Mesenchymal stem cell (in vitro differentiated cells and primary cell): ENCODE measurements at regions not wholly inside any gene's neighbourhood (a gene's known extent, or its start where the extent isn't known, plus 50 kb on each side); places are given as distances from the start of the nearest gene placed in this dataset.

Experiments used
- DNase-seq: peaks from one replicate; pipeline ENCODE4 v3.0.0-alpha.2; 2013
- H2AFZ ChIP-seq: one replicate; pipeline ENCODE4 v1.6.1; 2013; ENCODE audit warnings: low read depth, mild to moderate bottlenecking, control low read depth, inconsistent platforms, low read length, moderate library complexity
- H2AK5ac ChIP-seq: 2 replicates; pipeline ENCODE4 v1.6.1; 2013; ENCODE audit warnings: low read length, moderate library complexity, mild to moderate bottlenecking, inconsistent platforms; ENCODE audit not compliant: severe bottlenecking
- H2BK120ac ChIP-seq: one replicate; pipeline ENCODE4 v1.6.1; 2013; ENCODE audit warnings: low read depth, mild to moderate bottlenecking, inconsistent platforms, low read length, moderate library complexity
- H2BK12ac ChIP-seq, 2 experiments: one replicate each; pipeline ENCODE4 v1.6.1; 2013; ENCODE audit warnings: inconsistent platforms in 2 of 2, low read length in 2 of 2, mild to moderate bottlenecking in 2 of 2, moderate library complexity in 2 of 2, control low read depth in 1 of 2
- H2BK15ac ChIP-seq: one replicate; pipeline ENCODE4 v1.6.1; 2013; ENCODE audit warnings: mild to moderate bottlenecking, low read depth, inconsistent platforms; ENCODE audit not compliant: poor library complexity, severe bottlenecking
- H2BK5ac ChIP-seq: 2 replicates; pipeline ENCODE4 v1.6.1; 2013; ENCODE audit warnings: low read depth, mild to moderate bottlenecking, low read length, control low read depth, inconsistent platforms; ENCODE audit not compliant: poor library complexity, severe bottlenecking
- H3K14ac ChIP-seq, 2 experiments: one replicate each; pipeline ENCODE4 v1.6.1; 2013; ENCODE audit warnings: inconsistent platforms in 2 of 2, low read length in 2 of 2, control low read depth in 1 of 2, mild to moderate bottlenecking in 1 of 2, moderate library complexity in 1 of 2
- H3K18ac ChIP-seq, 2 experiments: one replicate each; pipeline ENCODE4 v1.6.1; 2013; ENCODE audit warnings: inconsistent platforms in 2 of 2, low read length in 2 of 2, control low read depth in 1 of 2, low read depth in 1 of 2, mild to moderate bottlenecking in 1 of 2
- H3K23ac ChIP-seq, 2 experiments: one replicate each; pipeline ENCODE4 v1.6.1; 2013; ENCODE audit warnings: inconsistent platforms in 2 of 2, low read length in 2 of 2, mild to moderate bottlenecking in 2 of 2, moderate library complexity in 2 of 2, control low read depth in 1 of 2
- H3K27ac ChIP-seq: 2 replicates; pipeline ENCODE4 v1.5.1; 2013; ENCODE audit warnings: mild to moderate bottlenecking, moderate library complexity, low read length, control low read depth, inconsistent platforms; ENCODE audit not compliant: poor library complexity, severe bottlenecking
- H3K27me3 ChIP-seq, 2 experiments: 2 replicates each; pipeline versions ENCODE4 v1.6.1 to v1.7.0; 2013; ENCODE audit warnings: low read length in 2 of 2, mild to moderate bottlenecking in 2 of 2, moderate library complexity in 2 of 2, control low read depth in 1 of 2, inconsistent platforms in 1 of 2; ENCODE audit not compliant: control insufficient read depth in 1 of 2, insufficient read depth in 1 of 2
- H3K36me3 ChIP-seq, 2 experiments: 2 replicates each; pipeline versions ENCODE4 v1.6.1 to v1.7.0; 2013; ENCODE audit warnings: low read length in 2 of 2, control low read depth in 1 of 2, inconsistent platforms in 1 of 2, low read depth in 1 of 2, mild to moderate bottlenecking in 1 of 2; ENCODE audit not compliant: insufficient read depth in 2 of 2, control insufficient read depth in 1 of 2
- H3K4ac ChIP-seq, 2 experiments: one replicate each; pipeline ENCODE4 v1.6.1; 2013; ENCODE audit warnings: inconsistent platforms in 2 of 2, low read length in 2 of 2, mild to moderate bottlenecking in 2 of 2, moderate library complexity in 2 of 2, control low read depth in 1 of 2, low read depth in 1 of 2
- H3K4me1 ChIP-seq: 2 replicates; pipeline ENCODE4 v1.6.1; 2013; ENCODE audit warnings: low read depth, low read length, control low read depth; ENCODE audit not compliant: control insufficient read depth, insufficient read depth
- H3K4me2 ChIP-seq: 2 replicates; pipeline ENCODE4 v1.6.1; 2013; ENCODE audit warnings: low read length, mild to moderate bottlenecking, inconsistent platforms; ENCODE audit not compliant: poor library complexity, severe bottlenecking
- H3K4me3 ChIP-seq, 2 experiments: 2 replicates each; pipeline versions ENCODE4 v1.5.1 to v1.7.0; 2013; ENCODE audit warnings: low read length in 2 of 2, mild to moderate bottlenecking in 2 of 2, control low read depth in 1 of 2, low read depth in 1 of 2; ENCODE audit not compliant: insufficient read depth in 1 of 2
- H3K79me1 ChIP-seq: replicated peaks from 2 replicates; pipeline ENCODE4 v1.6.1; 2013; ENCODE audit warnings: mild to moderate bottlenecking, control low read depth, low read length, inconsistent platforms; ENCODE audit not compliant: poor library complexity, severe bottlenecking
- H3K9ac ChIP-seq: 2 replicates; pipeline ENCODE4 v1.7.0; 2013; ENCODE audit warnings: mild to moderate bottlenecking, low read length, moderate library complexity
- H3K9me3 ChIP-seq: 2 replicates; pipeline ENCODE4 v1.7.0; 2013; ENCODE audit warnings: mild to moderate bottlenecking, low read length; ENCODE audit not compliant: control insufficient read depth
- H4K8ac ChIP-seq: one replicate; pipeline ENCODE4 v1.6.1; 2013; ENCODE audit warnings: inconsistent platforms, mild to moderate bottlenecking, low read length, moderate library complexity
- H4K91ac ChIP-seq: one replicate; pipeline ENCODE4 v1.6.1; 2013; ENCODE audit warnings: mild to moderate bottlenecking, low read length, inconsistent platforms
- WGBS: methylation state at CpG from one replicate; pipeline ENCODE4 v1.1.7; 2013; ENCODE audit warnings: mixed read lengths; 5-methylcytosine and 5-hydroxymethylcytosine counted together

DNA sequence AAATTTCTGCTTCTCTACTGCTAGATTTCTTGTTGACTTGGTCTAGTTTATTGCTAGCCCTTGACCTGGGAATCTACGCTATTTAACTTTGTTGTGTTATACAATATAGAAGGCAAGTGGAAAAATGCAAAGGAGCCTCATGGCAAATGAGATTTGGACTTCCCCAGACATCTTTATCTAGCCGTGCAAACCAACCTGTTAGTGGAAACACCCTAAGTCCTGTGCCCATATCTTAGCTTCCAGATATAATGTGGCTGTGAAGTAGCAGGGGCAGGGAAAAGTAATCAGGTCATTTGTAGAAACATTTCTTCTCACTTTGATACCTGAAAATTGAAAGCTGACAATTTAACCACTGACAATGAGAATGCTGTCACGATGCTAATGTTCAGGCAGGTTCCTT is 90.7 kb upstream of the ATP2B1 start:
- Histone ChIP-seq H2AFZ (no peak overlapping the region), H3K79me1 (no peaks in the 10 kb centered on the region), H3K23ac (no peak overlapping the region), H3K4me1 (no peaks in the 10 kb centered on the region), H2AK5ac (no peak overlapping the region), H3K27me3 (no peaks in the 10 kb centered on the region), H3K27ac (no peak overlapping the region), H2BK15ac (no peak overlapping the region), H3K4me3 (no peak overlapping the region), H3K36me3 (no peaks in the 10 kb centered on the region), H3K4me2 (no peak overlapping the region), H2BK120ac (no peak overlapping the region), H4K91ac (no peak overlapping the region), H4K8ac (no peak overlapping the region), H3K9me3 (no peaks in the 10 kb centered on the region), H3K9ac (no peak overlapping the region), H3K14ac (no peak overlapping the region), H3K18ac (no peak overlapping the region), H3K4ac (no peak overlapping the region), H2BK5ac (no peak overlapping the region), H2BK12ac (no peak overlapping the region)
- DNase-seq, result no peak
- 97% methylated on average over 3 of the region's 3 CpGs for WGBS

DNA sequence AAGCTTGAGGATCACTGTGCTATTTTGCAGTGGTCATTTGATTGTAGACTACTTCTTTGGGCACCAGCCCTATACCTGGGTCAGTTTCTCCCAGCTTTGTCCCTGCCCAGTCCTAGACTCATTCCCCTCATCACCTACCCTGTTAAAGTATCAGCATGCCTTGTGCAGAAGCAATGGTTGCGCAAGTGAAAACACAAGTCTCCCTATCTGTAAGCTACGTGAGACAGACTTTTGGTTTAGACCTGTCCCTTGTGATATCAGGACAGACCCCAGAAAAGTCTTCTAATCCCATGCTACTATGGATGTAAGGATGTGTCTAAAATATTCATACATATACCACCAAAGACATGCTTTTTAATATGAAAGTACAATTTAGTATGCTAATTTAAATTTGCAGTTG is 88.8 kb upstream of the ATP2B1 start:
- H3K9me3 ChIP-seq, result no peaks in the 10 kb centered on the region
- no peak overlapping the region for H4K91ac ChIP-seq
- H2BK5ac ChIP-seq, result no peak overlapping the region
- no peak overlapping the region for H3K27ac ChIP-seq
- 100% methylated on average over 1 of the region's 2 CpGs for WGBS
- no peak overlapping the region for H3K18ac ChIP-seq
- no peaks in the 10 kb centered on the region for H3K36me3 ChIP-seq
- H3K4me2 ChIP-seq, result no peak overlapping the region
- H3K14ac ChIP-seq, result no peak overlapping the region
- H2BK12ac ChIP-seq, result no peak overlapping the region
- H3K23ac ChIP-seq, result no peak overlapping the region
- H3K9ac ChIP-seq, result no peak overlapping the region
- no peak overlapping the region for H2BK15ac ChIP-seq
- no peak overlapping the region for H2BK120ac ChIP-seq
- no peak overlapping the region for H2AFZ ChIP-seq
- DNase-seq, result no peak
- H3K4me3 ChIP-seq, result no peak overlapping the region
- no peaks in the 10 kb centered on the region for H3K79me1 ChIP-seq
- no peak overlapping the region for H2AK5ac ChIP-seq
- no peak overlapping the region for H4K8ac ChIP-seq
- no peaks in the 10 kb centered on the region for H3K27me3 ChIP-seq
- no peak overlapping the region for H3K4ac ChIP-seq
- H3K4me1 ChIP-seq, result no peaks in the 10 kb centered on the region

DNA sequence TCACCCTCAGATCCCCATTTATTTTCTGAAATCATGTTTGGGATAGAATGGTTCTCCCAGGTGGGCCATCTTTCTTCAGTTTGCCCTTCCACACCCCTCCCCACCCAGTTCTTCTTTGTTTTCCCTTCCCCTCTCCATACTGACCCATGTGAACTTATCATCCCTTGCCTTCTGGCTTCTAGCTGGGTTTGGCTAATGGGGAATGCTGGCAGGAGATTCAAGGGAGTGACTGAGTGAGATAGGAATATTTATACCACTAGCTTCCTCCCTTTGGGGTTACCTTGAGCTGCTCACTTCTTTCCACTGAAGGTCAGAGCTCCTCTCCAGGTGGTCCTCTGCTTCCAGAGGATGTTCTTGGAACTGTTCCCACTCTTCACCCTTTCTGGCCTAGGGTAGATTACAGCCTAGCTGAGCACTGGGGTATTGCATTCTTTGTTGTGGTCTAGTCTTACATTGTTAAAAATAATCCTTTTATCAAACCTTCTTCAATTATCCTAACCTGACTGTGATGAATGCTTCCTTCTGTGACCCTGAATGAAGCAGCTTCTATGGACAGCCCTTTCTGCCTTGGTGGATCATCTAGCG is 88.3 kb upstream of the ATP2B1 start:
- Histone ChIP-seq H2AK5ac (no peak overlapping the region), H3K4me3 (no peak overlapping the region), H3K9ac (no peak overlapping the region), H3K27me3 (no peaks in the 10 kb centered on the region), H2BK15ac (no peak overlapping the region), H3K18ac (no peak overlapping the region), H3K4ac (no peak overlapping the region), H3K27ac (no peak overlapping the region), H3K9me3 (no peaks in the 10 kb centered on the region), H4K91ac (no peak overlapping the region), H2BK12ac (no peak overlapping the region), H3K4me1 (no peaks in the 10 kb centered on the region), H2BK120ac (no peak overlapping the region), H2AFZ (no peak overlapping the region), H4K8ac (no peak overlapping the region), H3K14ac (no peak overlapping the region), H3K36me3 (no peaks in the 10 kb centered on the region), H3K23ac (no peak overlapping the region), H3K79me1 (no peaks in the 10 kb centered on the region), H3K4me2 (no peak overlapping the region), H2BK5ac (no peak overlapping the region)
- DNase-seq, result no peak
- WGBS, result 95% methylated on average over 1 of the region's 1 CpG

DNA sequence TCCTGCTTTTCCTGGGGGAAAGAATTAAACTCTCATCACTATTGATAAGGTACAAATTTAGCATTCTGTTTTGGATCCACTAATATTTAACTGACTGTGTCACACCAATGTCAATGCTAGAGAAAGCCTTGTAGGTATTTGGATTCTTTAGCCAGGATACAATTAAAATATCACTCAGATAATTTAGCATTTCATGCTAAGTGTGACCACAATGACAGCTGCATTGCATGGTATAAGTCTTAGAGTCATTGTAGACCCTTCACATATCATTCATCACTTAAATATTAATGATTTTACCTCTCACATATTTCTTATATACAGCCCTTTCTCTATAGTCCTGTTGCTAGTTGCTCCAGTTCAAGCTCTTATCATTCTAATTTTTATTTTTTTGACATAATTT is 85.3 kb upstream of the ATP2B1 start:
- Histone ChIP-seq H2AK5ac (no peak overlapping the region), H4K8ac (no peak overlapping the region), H2BK15ac (no peak overlapping the region), H3K4me1 (no peaks in the 10 kb centered on the region), H2BK120ac (no peak overlapping the region), H2AFZ (no peak overlapping the region), H3K23ac (no peak overlapping the region), H3K4me3 (no peak overlapping the region), H3K9me3 (no peaks in the 10 kb centered on the region), H3K27me3 (no peaks in the 10 kb centered on the region), H3K36me3 (no peaks in the 10 kb centered on the region), H3K4ac (no peak overlapping the region), H3K18ac (no peak overlapping the region), H4K91ac (no peak overlapping the region), H2BK5ac (no peak overlapping the region), H2BK12ac (no peak overlapping the region), H3K9ac (no peak overlapping the region), H3K14ac (no peak overlapping the region), H3K4me2 (no peak overlapping the region), H3K79me1 (no peaks in the 10 kb centered on the region), H3K27ac (no peak overlapping the region)
- no peak for DNase-seq
